Panc1 (cell line): ENCODE measurements at regions not wholly inside any gene's neighbourhood (a gene's known extent, or its start where the extent isn't known, plus 50 kb on each side); places are given as distances from the start of the nearest gene placed in this dataset.
"Not testable (repeated sequence)": the region's sequence is repeated elsewhere in the genome, so short reads cannot be mapped to it uniquely, and the experiment has no call there.

Source experiments
- CTCF ChIP-seq: fragments of 450-650 bp; IDR thresholded peaks from 2 replicates; pipeline ENCODE4 v1.5.1; 2017; ENCODE audit warnings: mild to moderate bottlenecking
- POLR2AphosphoS5 ChIP-seq: IDR thresholded peaks from 2 replicates; pipeline ENCODE4 v1.6.1; 2012; ENCODE audit warnings: mild to moderate bottlenecking, low read depth, low read length, moderate library complexity
- REST ChIP-seq, 2 experiments: IDR thresholded peaks; 2 replicates each; pipeline ENCODE4 v1.6.1; 2011 to 2012; ENCODE audit warnings: low read depth in 2 of 2, control low read depth in 1 of 2, low read length in 1 of 2, mild to moderate bottlenecking in 1 of 2, moderate library complexity in 1 of 2; ENCODE audit not compliant: insufficient read depth in 1 of 2
- SIN3A ChIP-seq: IDR thresholded peaks from 2 replicates; pipeline ENCODE4 v1.6.1; 2012; ENCODE audit warnings: low read depth, mild to moderate bottlenecking, low read length, moderate library complexity, borderline replicate concordance; ENCODE audit not compliant: insufficient read depth

GRCh38 chr17:26937750-26938322, 356.1 kb upstream of the WSB1 start:
- not testable (repeated sequence) for TF ChIP-seq CTCF; REST (IDR thresholded peaks at IDR 0.05; ENCODE audit: insufficient read depth in 1 of 2, low read depth in 2 of 2, low read length in 1 of 2); POLR2AphosphoS5; SIN3A
